GM21515 (cell line): ENCODE measurements at regions not wholly inside any gene's neighbourhood (a gene's known extent, or its start where the extent isn't known, plus 50 kb on each side); places are given as distances from the start of the nearest gene placed in this dataset.
"Not testable (repeated sequence)": the region's sequence is repeated elsewhere in the genome, so short reads cannot be mapped to it uniquely, and the experiment has no call there.

ENCODE experiments used
- ATAC-seq: cut with Tn5 transposase; IDR thresholded peaks from one replicate; pipeline ENCODE4 v1.9.1; 2021; ENCODE audit not compliant: unreplicated experiment

- no peak for ATAC-seq
Measured at GRCh38 chr11:45413156-45413858, 127.2 kb upstream of the SYT13 start.

- ATAC-seq: no peak
Measured at GRCh38 chr11:45412521-45412920, 126.4 kb upstream of the SYT13 start.

- ATAC-seq: no peak
Measured at GRCh38 chr11:45412051-45412471, 125.9 kb upstream of the SYT13 start.

GRCh38 chr11:45411228-45411946, 125.2 kb upstream of the SYT13 start:
- no peak for ATAC-seq

- ATAC-seq: no peak
Measured at GRCh38 chr11:45410391-45411227, 124.5 kb upstream of the SYT13 start.

- no peak for ATAC-seq
Measured at GRCh38 chr11:45409587-45409986, 123.4 kb upstream of the SYT13 start.

GRCh38 chr11:45407226-45407625, 121.1 kb upstream of the SYT13 start:
- ATAC-seq: no peak

- no peak for ATAC-seq
Measured at GRCh38 chr11:45405916-45406670, 120.0 kb upstream of the SYT13 start.

GRCh38 chr11:45403521-45403920, 117.4 kb upstream of the SYT13 start:
- ATAC-seq: not testable (repeated sequence)

GRCh38 chr11:45402049-45402630, 116.0 kb upstream of the SYT13 start:
- no peak for ATAC-seq

- no peak for ATAC-seq
Measured at GRCh38 chr11:45400591-45400990, 114.5 kb upstream of the SYT13 start.

GRCh38 chr11:45399166-45399565, 113.0 kb upstream of the SYT13 start:
- no peak for ATAC-seq

- no peak for ATAC-seq
Measured at GRCh38 chr11:45398325-45398724, 112.2 kb upstream of the SYT13 start.

GRCh38 chr11:45396394-45396793, 110.3 kb upstream of the SYT13 start:
- ATAC-seq: no peak

GRCh38 chr11:45395947-45396346, 109.8 kb upstream of the SYT13 start:
- no peak for ATAC-seq

GRCh38 chr11:45395421-45395820, 109.3 kb upstream of the SYT13 start:
- no peak for ATAC-seq

- ATAC-seq: no peak
Measured at GRCh38 chr11:45394294-45395085, 108.3 kb upstream of the SYT13 start.

- no peak for ATAC-seq
Measured at GRCh38 chr11:45393826-45394225, 107.7 kb upstream of the SYT13 start.

- ATAC-seq: no peak
Measured at GRCh38 chr11:45393334-45393733, 107.2 kb upstream of the SYT13 start.

- ATAC-seq: no peak
Measured at GRCh38 chr11:45392591-45393091, 106.5 kb upstream of the SYT13 start.
